Jurkat, Clone E6-1 (cell line): ENCODE measurements at regions not wholly inside any gene's neighbourhood (a gene's known extent, or its start where the extent isn't known, plus 50 kb on each side); places are given as distances from the start of the nearest gene placed in this dataset.

Source experiments
- DNase-seq: peaks from one replicate; pipeline ENCODE4 v3.0.0-alpha.2; 2011; ENCODE audit warnings: low read depth, low spot score
- H3K4me3 ChIP-seq: 2 replicates; pipeline ENCODE4 v1.5.1; 2011; ENCODE audit warnings: mild to moderate bottlenecking, low read length, control low read depth, moderate library complexity

DNA sequence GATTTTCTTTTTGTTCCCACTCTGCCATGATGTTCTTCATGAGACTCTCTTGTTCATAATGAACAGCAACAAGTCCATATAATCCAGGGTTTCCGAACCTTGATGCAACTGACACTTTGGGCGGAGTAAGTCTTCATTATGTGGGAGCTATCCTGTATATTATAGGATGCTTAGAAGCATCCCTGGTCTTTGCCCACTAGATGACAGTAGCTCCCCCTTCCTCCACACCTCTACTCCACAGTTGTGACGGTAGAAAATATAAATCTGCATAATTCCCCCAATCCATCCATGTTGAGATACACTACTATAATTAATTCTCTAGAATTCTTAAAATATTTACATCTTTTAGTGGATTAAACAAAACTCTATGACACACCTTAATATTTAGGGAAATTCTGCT, 482.2 kb upstream of the CELF4 start:
- H3K4me3 ChIP-seq, result no peak overlapping the region
- no peak for DNase-seq

- H3K4me3 ChIP-seq, result no peak overlapping the region
- no peak for DNase-seq
Measured at GRCh38 chr18:38046651-38047050, 481.1 kb upstream of the CELF4 start.

GRCh38 chr18:38045845-38046244, 480.2 kb upstream of the CELF4 start:
- H3K4me3 ChIP-seq, result no peak overlapping the region
- no peak for DNase-seq

DNA sequence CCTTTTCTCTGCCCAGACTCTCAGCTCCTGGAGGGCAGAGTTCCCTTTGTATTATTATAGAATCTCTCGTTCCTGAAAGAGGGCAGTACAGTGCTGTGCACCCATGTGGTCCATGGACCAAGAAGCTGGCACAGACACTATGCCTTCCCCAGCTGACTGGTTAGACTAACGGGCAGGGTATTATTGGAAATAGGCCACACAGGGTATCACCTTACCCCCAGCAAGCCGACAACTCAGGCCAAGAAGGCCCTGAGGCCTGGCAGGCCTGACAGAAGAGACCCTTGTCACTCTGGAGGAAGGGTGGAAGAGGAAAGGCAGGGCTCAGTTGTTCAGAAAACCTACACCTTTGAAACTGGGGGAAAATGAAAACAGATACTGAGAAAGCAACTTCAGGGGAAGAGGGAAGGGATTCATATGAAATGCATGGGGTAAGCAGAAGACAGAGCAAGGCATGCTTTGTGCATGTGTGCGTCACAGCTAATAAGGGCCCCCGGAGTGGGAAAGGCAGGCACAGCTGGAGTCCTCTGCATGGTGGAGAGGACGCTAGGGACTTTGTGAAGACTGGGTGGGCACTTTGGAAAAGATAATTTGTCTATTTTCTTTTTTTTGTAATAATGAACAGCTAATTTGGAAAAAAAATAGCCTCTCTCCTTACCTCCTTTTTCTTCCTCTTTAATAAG, 476.8 kb upstream of the CELF4 start:
- DNase-seq, result no peak

GRCh38 chr18:38038242-38038641, 472.6 kb upstream of the CELF4 start:
- no peak overlapping the region for H3K4me3 ChIP-seq
- DNase-seq, result no peak

More for the DNA sequence above, 476.8 kb upstream of the CELF4 start:
- no peak overlapping the region for H3K4me3 ChIP-seq

DNA sequence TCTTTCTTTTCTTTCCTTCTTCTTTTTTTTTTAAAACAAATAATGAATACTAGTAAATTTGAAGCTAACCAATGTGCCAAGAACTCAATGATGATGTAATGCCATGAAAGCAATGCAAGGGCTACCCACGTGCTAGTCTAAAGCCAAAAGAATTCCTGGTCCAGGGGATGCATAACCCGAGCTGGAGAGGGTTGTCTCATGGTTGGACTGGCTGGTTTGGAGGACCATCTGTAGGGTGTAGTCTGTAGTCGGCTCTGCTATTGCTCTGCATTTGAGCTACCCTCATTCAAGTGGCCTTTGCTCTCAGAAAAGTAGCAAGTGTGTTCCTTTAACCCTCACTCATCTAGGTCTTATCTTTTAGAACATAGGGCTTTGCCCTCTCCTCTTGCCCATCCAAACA, 469.6 kb upstream of the CELF4 start:
- DNase-seq, result no peak
- no peak overlapping the region for H3K4me3 ChIP-seq

GRCh38 chr18:38033282-38033681, 467.7 kb upstream of the CELF4 start:
- H3K4me3 ChIP-seq, result no peak overlapping the region
- DNase-seq, result no peak

GRCh38 chr18:38032516-38032915, 466.9 kb upstream of the CELF4 start:
- no peak overlapping the region for H3K4me3 ChIP-seq
- DNase-seq, result no peak

DNA sequence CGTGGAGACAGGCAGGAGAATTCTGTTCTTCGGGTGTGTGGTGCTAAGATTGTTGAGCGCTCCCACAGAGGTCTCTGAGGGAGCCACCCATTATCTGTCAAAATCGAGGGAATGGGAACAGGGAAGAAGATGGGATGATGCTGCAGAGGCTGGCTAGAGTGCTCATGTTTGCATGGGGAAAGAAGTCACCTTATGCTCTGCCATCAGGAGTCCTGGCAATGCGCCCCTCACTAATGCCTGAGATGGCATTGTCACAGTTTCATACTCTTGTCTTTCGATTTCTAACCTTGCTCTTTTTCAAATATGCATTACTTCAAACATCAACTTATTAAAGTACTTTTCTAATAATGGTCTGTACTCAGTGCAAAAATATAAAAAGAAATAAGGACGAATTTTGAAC, 463.3 kb upstream of the CELF4 start:
- no peak overlapping the region for H3K4me3 ChIP-seq
- no peak for DNase-seq

DNA sequence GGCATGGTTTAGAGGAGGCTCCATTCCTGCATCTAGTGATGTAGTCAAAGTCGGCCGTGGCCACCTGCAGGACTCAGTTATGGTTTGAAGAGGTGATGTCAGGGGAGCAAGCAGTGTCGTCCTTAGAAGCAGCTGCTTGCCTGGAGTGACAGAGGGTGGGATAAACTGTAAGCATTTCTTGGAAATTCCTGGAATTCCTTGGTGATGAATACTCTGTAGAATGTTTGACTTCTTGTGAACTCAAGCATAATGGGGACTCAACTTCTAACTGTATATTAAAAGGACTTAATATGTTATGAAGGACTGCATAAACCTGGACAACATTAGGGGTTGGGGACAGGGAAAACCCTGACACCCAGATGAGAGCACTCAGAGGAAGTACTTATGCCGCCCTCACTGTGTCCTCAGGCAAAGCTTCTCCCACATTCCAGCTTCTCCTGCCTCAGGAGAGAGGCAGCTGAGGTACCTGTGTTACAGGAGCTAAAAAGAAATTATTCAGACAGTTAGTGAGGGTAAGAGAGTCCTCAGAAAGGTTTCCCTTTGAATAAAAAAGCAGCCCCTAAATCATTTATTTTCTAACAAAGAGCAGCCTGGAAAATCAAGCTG, 459.9 kb upstream of the CELF4 start:
- no peak for DNase-seq
- no peak overlapping the region for H3K4me3 ChIP-seq

- no peak overlapping the region for H3K4me3 ChIP-seq
- DNase-seq, result no peak
Measured at GRCh38 chr18:38023871-38024270, 458.3 kb upstream of the CELF4 start.

- H3K4me3 ChIP-seq, result no peak overlapping the region
- no peak for DNase-seq
Measured at GRCh38 chr18:38022234-38022633, 456.6 kb upstream of the CELF4 start.

DNA sequence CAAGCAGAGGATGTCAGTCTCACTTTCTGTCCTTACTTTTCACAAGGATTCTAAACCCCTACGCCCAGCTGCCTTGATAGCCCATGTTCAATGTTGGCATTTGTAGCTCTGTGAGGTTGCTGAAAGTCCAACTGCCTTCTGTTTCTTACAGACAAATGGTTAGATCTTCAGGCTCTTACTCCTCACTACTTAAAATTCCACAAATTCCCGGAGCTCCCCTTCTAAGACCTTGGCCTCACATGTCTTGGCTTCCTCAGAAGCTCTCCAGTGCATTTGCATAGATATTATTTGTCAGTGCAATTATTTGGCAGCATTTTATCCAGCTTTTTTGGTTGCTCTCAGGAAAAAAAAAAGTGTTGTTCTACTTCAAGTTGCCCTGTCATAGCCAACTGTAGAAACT, 453.7 kb upstream of the CELF4 start:
- no peak overlapping the region for H3K4me3 ChIP-seq
- no peak for DNase-seq

- DNase-seq, result no peak
- no peak overlapping the region for H3K4me3 ChIP-seq
Measured at GRCh38 chr18:38010971-38011857, 445.6 kb upstream of the CELF4 start.

- H3K4me3 ChIP-seq, result no peak overlapping the region
- DNase-seq, result no peak
Measured at GRCh38 chr18:38010037-38010436, 444.4 kb upstream of the CELF4 start.

GRCh38 chr18:38009320-38009719, 443.7 kb upstream of the CELF4 start:
- no peak for DNase-seq
- no peak overlapping the region for H3K4me3 ChIP-seq

DNA sequence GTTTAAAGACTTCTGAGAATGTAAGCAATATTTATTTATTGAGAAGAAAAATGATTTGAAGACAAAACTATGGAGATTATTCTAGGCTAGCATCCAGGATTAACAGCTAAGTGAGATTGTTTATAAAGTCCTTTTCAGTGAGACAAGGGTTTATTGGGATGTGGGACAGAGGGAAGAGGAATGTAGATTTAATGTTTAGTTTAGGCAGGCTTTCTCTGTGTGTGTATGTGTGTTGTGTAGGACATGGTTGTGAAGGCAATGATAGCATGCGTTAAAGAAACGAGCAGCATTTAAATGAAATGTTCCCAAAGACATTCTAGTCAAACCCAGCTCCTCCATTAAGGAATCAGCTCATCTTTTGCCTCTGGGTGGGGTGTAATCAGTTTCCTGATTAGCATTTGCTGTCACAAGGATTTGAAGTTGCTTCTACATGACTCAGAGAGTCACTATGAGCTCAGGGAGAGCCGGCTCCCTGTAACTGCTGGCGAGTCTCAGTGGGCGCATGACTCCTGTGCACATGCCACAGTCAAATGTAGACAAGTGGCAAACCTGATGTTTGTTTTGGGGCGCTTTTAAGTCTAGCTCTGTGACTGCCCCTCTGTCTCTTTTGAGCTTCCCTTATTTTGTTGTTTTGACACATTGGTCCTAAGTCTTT, 442.2 kb upstream of the CELF4 start:
- DNase-seq, result no peak
- no peak overlapping the region for H3K4me3 ChIP-seq

DNA sequence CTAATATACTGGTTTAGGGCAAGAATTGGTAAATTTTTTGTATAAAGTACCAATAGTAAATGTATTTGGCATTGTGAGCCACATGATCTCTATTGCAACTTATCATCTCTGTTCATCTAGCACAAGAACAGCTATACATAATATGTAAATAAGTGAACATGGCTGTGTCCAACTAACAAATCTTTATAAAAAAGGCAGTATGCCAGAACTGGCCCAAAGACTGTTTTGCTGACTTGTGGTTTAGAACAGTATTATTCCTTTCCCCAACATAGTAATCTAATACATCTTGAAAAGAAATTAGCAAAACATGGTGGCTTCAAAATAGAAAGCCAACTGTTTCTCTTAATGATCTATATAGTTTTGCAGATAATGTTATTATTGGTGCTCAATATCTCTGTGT, 441.4 kb upstream of the CELF4 start:
- H3K4me3 ChIP-seq, result no peak overlapping the region
- no peak for DNase-seq

GRCh38 chr18:38006541-38006940, 440.9 kb upstream of the CELF4 start:
- no peak overlapping the region for H3K4me3 ChIP-seq
- DNase-seq, result no peak

DNA sequence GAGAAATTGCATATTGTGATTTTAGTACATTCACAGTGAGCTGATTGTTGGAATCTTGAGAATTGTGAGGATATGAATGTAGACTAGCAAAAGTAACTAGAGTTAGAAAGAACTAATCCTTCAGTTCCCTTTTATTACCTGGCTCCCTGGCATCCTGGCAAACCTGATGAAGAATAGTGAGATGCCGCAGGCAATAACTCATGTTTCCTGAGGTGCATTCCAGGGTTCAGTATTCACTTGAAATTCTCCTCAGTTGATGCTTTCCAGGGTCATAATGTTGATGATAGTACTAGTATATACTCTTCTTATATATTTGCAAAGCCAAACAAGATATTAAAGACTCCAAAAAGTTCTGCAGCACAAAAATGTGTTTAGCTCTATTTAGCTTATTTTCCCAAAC, 432.1 kb upstream of the CELF4 start:
- no peak overlapping the region for H3K4me3 ChIP-seq
- DNase-seq, result no peak
